Mesenchymal stem cell (in vitro differentiated cells and primary cell): ENCODE measurements at regions not wholly inside any gene's neighbourhood (a gene's known extent, or its start where the extent isn't known, plus 50 kb on each side); places are given as distances from the start of the nearest gene placed in this dataset.

Source experiments
- DNase-seq: peaks from one replicate; pipeline ENCODE4 v3.0.0-alpha.2; 2013
- H2AFZ ChIP-seq: one replicate; pipeline ENCODE4 v1.6.1; 2013; ENCODE audit warnings: low read depth, mild to moderate bottlenecking, control low read depth, inconsistent platforms, low read length, moderate library complexity
- H2AK5ac ChIP-seq: 2 replicates; pipeline ENCODE4 v1.6.1; 2013; ENCODE audit warnings: low read length, moderate library complexity, mild to moderate bottlenecking, inconsistent platforms; ENCODE audit not compliant: severe bottlenecking
- H2BK120ac ChIP-seq: one replicate; pipeline ENCODE4 v1.6.1; 2013; ENCODE audit warnings: low read depth, mild to moderate bottlenecking, inconsistent platforms, low read length, moderate library complexity
- H2BK12ac ChIP-seq, 2 experiments: one replicate each; pipeline ENCODE4 v1.6.1; 2013; ENCODE audit warnings: inconsistent platforms in 2 of 2, low read length in 2 of 2, mild to moderate bottlenecking in 2 of 2, moderate library complexity in 2 of 2, control low read depth in 1 of 2
- H2BK15ac ChIP-seq: one replicate; pipeline ENCODE4 v1.6.1; 2013; ENCODE audit warnings: mild to moderate bottlenecking, low read depth, inconsistent platforms; ENCODE audit not compliant: poor library complexity, severe bottlenecking
- H2BK5ac ChIP-seq: 2 replicates; pipeline ENCODE4 v1.6.1; 2013; ENCODE audit warnings: low read depth, mild to moderate bottlenecking, low read length, control low read depth, inconsistent platforms; ENCODE audit not compliant: poor library complexity, severe bottlenecking
- H3K14ac ChIP-seq, 2 experiments: one replicate each; pipeline ENCODE4 v1.6.1; 2013; ENCODE audit warnings: inconsistent platforms in 2 of 2, low read length in 2 of 2, control low read depth in 1 of 2, mild to moderate bottlenecking in 1 of 2, moderate library complexity in 1 of 2
- H3K18ac ChIP-seq, 2 experiments: one replicate each; pipeline ENCODE4 v1.6.1; 2013; ENCODE audit warnings: inconsistent platforms in 2 of 2, low read length in 2 of 2, control low read depth in 1 of 2, low read depth in 1 of 2, mild to moderate bottlenecking in 1 of 2
- H3K23ac ChIP-seq, 2 experiments: one replicate each; pipeline ENCODE4 v1.6.1; 2013; ENCODE audit warnings: inconsistent platforms in 2 of 2, low read length in 2 of 2, mild to moderate bottlenecking in 2 of 2, moderate library complexity in 2 of 2, control low read depth in 1 of 2
- H3K27ac ChIP-seq: 2 replicates; pipeline ENCODE4 v1.5.1; 2013; ENCODE audit warnings: mild to moderate bottlenecking, moderate library complexity, low read length, control low read depth, inconsistent platforms; ENCODE audit not compliant: poor library complexity, severe bottlenecking
- H3K27me3 ChIP-seq, 2 experiments: 2 replicates each; pipeline versions ENCODE4 v1.6.1 to v1.7.0; 2013; ENCODE audit warnings: low read length in 2 of 2, mild to moderate bottlenecking in 2 of 2, moderate library complexity in 2 of 2, control low read depth in 1 of 2, inconsistent platforms in 1 of 2; ENCODE audit not compliant: control insufficient read depth in 1 of 2, insufficient read depth in 1 of 2
- H3K36me3 ChIP-seq, 2 experiments: 2 replicates each; pipeline versions ENCODE4 v1.6.1 to v1.7.0; 2013; ENCODE audit warnings: low read length in 2 of 2, control low read depth in 1 of 2, inconsistent platforms in 1 of 2, low read depth in 1 of 2, mild to moderate bottlenecking in 1 of 2; ENCODE audit not compliant: insufficient read depth in 2 of 2, control insufficient read depth in 1 of 2
- H3K4ac ChIP-seq, 2 experiments: one replicate each; pipeline ENCODE4 v1.6.1; 2013; ENCODE audit warnings: inconsistent platforms in 2 of 2, low read length in 2 of 2, mild to moderate bottlenecking in 2 of 2, moderate library complexity in 2 of 2, control low read depth in 1 of 2, low read depth in 1 of 2
- H3K4me1 ChIP-seq: 2 replicates; pipeline ENCODE4 v1.6.1; 2013; ENCODE audit warnings: low read depth, low read length, control low read depth; ENCODE audit not compliant: control insufficient read depth, insufficient read depth
- H3K4me2 ChIP-seq: 2 replicates; pipeline ENCODE4 v1.6.1; 2013; ENCODE audit warnings: low read length, mild to moderate bottlenecking, inconsistent platforms; ENCODE audit not compliant: poor library complexity, severe bottlenecking
- H3K4me3 ChIP-seq, 2 experiments: 2 replicates each; pipeline versions ENCODE4 v1.5.1 to v1.7.0; 2013; ENCODE audit warnings: low read length in 2 of 2, mild to moderate bottlenecking in 2 of 2, control low read depth in 1 of 2, low read depth in 1 of 2; ENCODE audit not compliant: insufficient read depth in 1 of 2
- H3K79me1 ChIP-seq: replicated peaks from 2 replicates; pipeline ENCODE4 v1.6.1; 2013; ENCODE audit warnings: mild to moderate bottlenecking, control low read depth, low read length, inconsistent platforms; ENCODE audit not compliant: poor library complexity, severe bottlenecking
- H3K9ac ChIP-seq: 2 replicates; pipeline ENCODE4 v1.7.0; 2013; ENCODE audit warnings: mild to moderate bottlenecking, low read length, moderate library complexity
- H3K9me3 ChIP-seq: 2 replicates; pipeline ENCODE4 v1.7.0; 2013; ENCODE audit warnings: mild to moderate bottlenecking, low read length; ENCODE audit not compliant: control insufficient read depth
- H4K8ac ChIP-seq: one replicate; pipeline ENCODE4 v1.6.1; 2013; ENCODE audit warnings: inconsistent platforms, mild to moderate bottlenecking, low read length, moderate library complexity
- H4K91ac ChIP-seq: one replicate; pipeline ENCODE4 v1.6.1; 2013; ENCODE audit warnings: mild to moderate bottlenecking, low read length, inconsistent platforms
- WGBS: methylation state at CpG from one replicate; pipeline ENCODE4 v1.1.7; 2013; ENCODE audit warnings: mixed read lengths; 5-methylcytosine and 5-hydroxymethylcytosine counted together

DNA sequence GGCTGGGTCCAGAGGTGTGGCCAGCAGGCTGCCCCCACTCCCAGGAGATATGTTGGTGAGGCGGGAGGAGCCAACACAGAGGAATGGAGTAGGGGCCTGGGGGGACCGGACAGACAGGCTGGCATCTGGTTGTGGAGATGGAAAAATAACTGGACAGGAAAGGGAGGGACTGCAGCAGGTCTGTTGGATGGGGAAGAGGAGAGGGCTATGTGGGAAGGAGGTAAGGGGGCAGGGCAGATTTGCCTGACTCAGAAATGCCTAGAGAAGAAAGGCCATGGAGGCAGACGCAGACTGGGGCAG lies 160.4 kb downstream of the TRIM29 start:
- Histone ChIP-seq H3K4me2 (no peak overlapping the region), H3K36me3 (no peaks in the 10 kb centered on the region), H2AK5ac (no peak overlapping the region), H3K9me3 (no peaks in the 10 kb centered on the region), H3K4ac (no peak overlapping the region), H3K27ac (no peak overlapping the region), H3K79me1 (no peaks in the 10 kb centered on the region), H3K18ac (no peak overlapping the region), H3K27me3 (peaks cover 55 to 91% of the 10 kb centered on the region in 2 experiments), H2AFZ (no peak overlapping the region), H2BK15ac (no peak overlapping the region), H4K91ac (no peak overlapping the region), H4K8ac (no peak overlapping the region), H3K4me3 (no peak overlapping the region), H2BK120ac (no peak overlapping the region), H3K4me1 (no peaks in the 10 kb centered on the region), H3K14ac (no peak overlapping the region), H2BK12ac (no peak overlapping the region), H2BK5ac (no peak overlapping the region), H3K9ac (no peak overlapping the region), H3K23ac (no peak overlapping the region)
- WGBS: 75% methylated on average over 3 of the region's 3 CpGs
- no peak for DNase-seq

GRCh38 chr11:119976805-119977560 lies 160.9 kb downstream of the TRIM29 start:
- no peak overlapping the region for H2BK5ac ChIP-seq
- no peak overlapping the region for H3K4ac ChIP-seq
- no peak overlapping the region for H4K8ac ChIP-seq
- no peak overlapping the region for H2BK15ac ChIP-seq
- H3K14ac ChIP-seq: no peak overlapping the region
- H3K36me3 ChIP-seq: no peaks in the 10 kb centered on the region
- no peak overlapping the region for H2AK5ac ChIP-seq
- no peaks in the 10 kb centered on the region for H3K4me1 ChIP-seq
- no peak overlapping the region for H2BK12ac ChIP-seq
- H3K79me1 ChIP-seq: no peaks in the 10 kb centered on the region
- H3K27me3 ChIP-seq: peaks cover 54 to 87% of the 10 kb centered on the region in 2 experiments
- H3K23ac ChIP-seq: peak overlapping the region in 1 of 2 experiments; percentile 17
- H3K4me2 ChIP-seq: no peak overlapping the region
- H3K9ac ChIP-seq: no peak overlapping the region
- no peak overlapping the region for H3K4me3 ChIP-seq
- H4K91ac ChIP-seq: no peak overlapping the region
- no peak overlapping the region for H2BK120ac ChIP-seq
- no peaks in the 10 kb centered on the region for H3K9me3 ChIP-seq
- 76% methylated on average over 13 of the region's 13 CpGs for WGBS
- H2AFZ ChIP-seq: no peak overlapping the region
- no peak for DNase-seq
- H3K18ac ChIP-seq: no peak overlapping the region
- H3K27ac ChIP-seq: no peak overlapping the region

- Histone ChIP-seq H2BK12ac (no peak overlapping the region), H3K4ac (no peak overlapping the region), H3K27me3 (peaks cover 41 to 83% of the 10 kb centered on the region in 2 experiments), H3K18ac (no peak overlapping the region), H3K4me3 (no peak overlapping the region), H3K14ac (no peak overlapping the region), H3K79me1 (no peaks in the 10 kb centered on the region), H3K36me3 (no peaks in the 10 kb centered on the region), H2AFZ (no peak overlapping the region), H2AK5ac (no peak overlapping the region), H4K8ac (no peak overlapping the region), H2BK120ac (no peak overlapping the region), H2BK5ac (no peak overlapping the region), H3K4me1 (no peaks in the 10 kb centered on the region), H3K27ac (no peak overlapping the region), H3K4me2 (no peak overlapping the region), H4K91ac (no peak overlapping the region), H3K9ac (no peak overlapping the region), H3K9me3 (no peaks in the 10 kb centered on the region), H2BK15ac (no peak overlapping the region), H3K23ac (no peak overlapping the region)
- 16% methylated on average over 15 of the region's 15 CpGs for WGBS
- no peak for DNase-seq
Measured at GRCh38 chr11:119975561-119976152, 162.3 kb downstream of the TRIM29 start.

DNA sequence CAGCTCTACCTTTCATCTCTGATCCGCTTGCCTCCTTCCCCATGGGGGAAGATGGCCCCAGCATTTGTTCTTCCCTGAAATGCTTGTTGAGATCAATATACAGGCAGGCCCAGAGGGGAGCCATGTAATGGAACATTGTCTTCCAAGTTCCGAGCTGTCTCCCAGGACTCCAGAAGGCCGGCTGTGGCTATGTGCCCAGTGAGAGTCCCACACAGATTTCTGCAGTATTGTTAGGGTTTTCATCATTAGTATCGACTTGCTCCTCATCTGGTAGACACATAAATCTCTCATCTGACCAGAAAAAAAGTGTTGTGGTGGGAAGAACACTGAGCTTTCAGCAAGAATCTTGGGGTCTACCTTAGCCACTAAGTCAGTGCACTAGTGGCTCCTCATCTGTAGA lies 163.4 kb downstream of the TRIM29 start:
- H3K23ac ChIP-seq: no peak overlapping the region
- no peak overlapping the region for H2AFZ ChIP-seq
- H3K27me3 ChIP-seq: peaks cover 41 to 77% of the 10 kb centered on the region in 2 experiments
- no peak overlapping the region for H2BK15ac ChIP-seq
- no peak overlapping the region for H2AK5ac ChIP-seq
- no peak overlapping the region for H3K4me3 ChIP-seq
- no peak overlapping the region for H3K27ac ChIP-seq
- no peaks in the 10 kb centered on the region for H3K9me3 ChIP-seq
- H4K8ac ChIP-seq: no peak overlapping the region
- no peak overlapping the region for H3K18ac ChIP-seq
- no peak overlapping the region for H2BK12ac ChIP-seq
- H3K9ac ChIP-seq: no peak overlapping the region
- H3K4me2 ChIP-seq: no peak overlapping the region
- DNase-seq: no peak
- no peaks in the 10 kb centered on the region for H3K79me1 ChIP-seq
- no peak overlapping the region for H2BK5ac ChIP-seq
- no peaks in the 10 kb centered on the region for H3K4me1 ChIP-seq
- 71% methylated on average over 4 of the region's 4 CpGs for WGBS
- H3K4ac ChIP-seq: no peak overlapping the region
- H2BK120ac ChIP-seq: no peak overlapping the region
- H3K36me3 ChIP-seq: no peaks in the 10 kb centered on the region
- H4K91ac ChIP-seq: no peak overlapping the region
- no peak overlapping the region for H3K14ac ChIP-seq
